NCI-H446 (cell line): ENCODE measurements at regions not wholly inside any gene's neighbourhood (a gene's known extent, or its start where the extent isn't known, plus 50 kb on each side); places are given as distances from the start of the nearest gene placed in this dataset.
"Not testable (repeated sequence)": the region's sequence is repeated elsewhere in the genome, so short reads cannot be mapped to it uniquely, and the experiment has no call there.

Source experiments
- DNase-seq, 2 experiments: peaks; one replicate each; lab custom pipeline; 2025; lab: John Stamatoyannopoulos, UW

DNA sequence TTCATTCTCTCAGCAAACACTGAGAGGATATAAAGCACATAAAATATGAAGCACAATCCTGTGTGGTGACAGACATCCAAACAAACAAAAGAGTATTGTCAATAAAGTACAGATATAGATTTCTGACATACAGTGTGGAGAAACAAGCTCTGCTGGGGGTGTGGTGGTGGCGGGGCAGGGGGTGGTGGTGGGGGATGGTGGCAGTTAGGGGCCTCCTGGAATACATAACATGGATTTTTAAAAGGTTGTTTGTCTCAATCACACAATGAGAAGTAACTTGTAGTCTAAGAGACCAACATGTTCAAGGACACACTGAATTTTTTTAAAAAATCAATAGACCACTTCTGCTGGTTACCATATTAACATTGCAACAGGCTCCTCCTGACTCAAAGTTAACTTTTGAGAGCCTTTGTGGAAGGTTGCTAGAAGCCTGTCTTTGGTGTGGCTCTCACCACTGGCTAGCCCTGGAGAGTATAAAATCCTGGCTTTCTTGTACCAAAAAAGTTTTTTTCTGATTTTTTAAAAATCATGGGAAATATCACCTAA, 1197.4 kb downstream of the SUCLG1 start:
- no peak for DNase-seq

DNA sequence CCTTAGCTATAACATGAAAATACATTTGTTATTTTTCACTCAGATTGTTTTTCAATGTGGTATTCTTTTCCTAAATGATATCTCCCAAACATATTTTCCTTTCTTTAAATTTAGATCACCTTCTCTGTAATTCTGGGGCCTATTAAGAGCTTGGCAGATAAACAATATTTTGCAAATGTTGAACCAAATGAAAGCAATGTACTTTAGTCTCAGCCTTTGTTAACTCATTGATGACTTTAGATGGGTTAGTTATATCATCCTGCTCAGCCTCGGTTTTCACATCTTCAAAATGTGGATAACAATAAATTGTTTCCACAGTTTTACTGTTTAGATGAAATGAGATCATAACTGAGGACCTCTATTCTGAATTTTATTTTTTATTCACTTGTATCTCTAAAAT, 1205.2 kb downstream of the SUCLG1 start:
- DNase-seq = no peak

DNA sequence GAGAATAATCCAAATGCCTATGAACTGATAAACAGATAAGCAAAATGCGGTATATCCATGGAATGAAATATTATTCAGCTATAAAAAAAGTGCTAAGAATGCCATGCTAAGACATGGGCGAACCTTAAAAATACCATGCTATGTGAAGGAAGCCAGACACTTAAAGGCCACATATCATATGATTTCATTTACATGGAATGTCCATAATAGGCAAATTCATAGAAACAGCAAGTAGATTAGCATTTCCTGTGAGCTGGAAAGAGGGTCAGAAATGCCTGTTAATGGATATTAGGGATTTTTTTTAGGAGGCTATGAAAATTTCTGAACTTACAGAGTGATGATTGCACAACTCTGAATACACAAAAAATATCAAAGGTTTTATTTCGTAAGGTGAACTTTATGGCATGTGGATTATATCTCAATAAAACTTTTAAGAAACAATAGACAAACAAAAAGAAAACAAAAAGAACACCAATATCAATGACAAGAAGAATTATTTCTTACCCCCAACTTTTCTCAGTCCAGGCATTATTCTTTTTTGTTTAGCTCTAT, 1207.7 kb downstream of the SUCLG1 start:
- no peak for DNase-seq

DNA sequence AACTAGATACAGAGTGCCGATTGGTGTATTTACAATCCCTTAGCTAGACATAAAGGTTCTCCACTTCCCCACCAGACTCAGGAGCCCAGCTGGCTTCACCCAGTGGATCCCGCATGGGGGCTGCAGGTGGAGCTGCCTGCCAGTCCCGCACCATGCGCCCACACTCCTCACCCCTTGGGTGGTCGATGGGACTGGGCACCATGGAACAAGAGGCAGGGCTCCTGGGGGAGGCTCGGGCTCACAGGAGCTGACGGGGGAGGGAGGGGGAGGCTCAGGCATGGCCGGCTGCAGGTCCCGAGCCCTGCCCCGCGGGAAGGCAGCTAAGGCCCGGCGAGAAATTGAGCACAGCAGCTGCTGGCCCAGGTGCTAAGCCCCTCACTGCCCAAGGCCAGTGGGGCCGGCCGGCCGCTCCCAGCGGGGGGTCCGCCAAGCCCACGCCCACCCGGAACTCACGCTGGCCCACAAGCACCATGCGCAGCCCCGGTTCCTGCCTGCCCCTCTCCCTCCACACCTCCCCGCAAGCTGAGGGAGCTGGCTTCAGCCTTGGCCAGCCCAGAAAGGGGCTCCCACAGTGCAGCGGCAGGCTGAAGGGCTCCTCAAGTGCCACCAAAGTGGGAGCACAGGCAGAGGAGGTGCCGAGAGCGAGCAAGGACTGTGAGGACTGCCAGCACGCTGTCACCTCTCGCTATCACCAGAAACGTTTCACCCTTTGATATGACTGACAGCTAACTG, 1213.1 kb downstream of the SUCLG1 start:
- DNase-seq = not testable (repeated sequence)

DNA sequence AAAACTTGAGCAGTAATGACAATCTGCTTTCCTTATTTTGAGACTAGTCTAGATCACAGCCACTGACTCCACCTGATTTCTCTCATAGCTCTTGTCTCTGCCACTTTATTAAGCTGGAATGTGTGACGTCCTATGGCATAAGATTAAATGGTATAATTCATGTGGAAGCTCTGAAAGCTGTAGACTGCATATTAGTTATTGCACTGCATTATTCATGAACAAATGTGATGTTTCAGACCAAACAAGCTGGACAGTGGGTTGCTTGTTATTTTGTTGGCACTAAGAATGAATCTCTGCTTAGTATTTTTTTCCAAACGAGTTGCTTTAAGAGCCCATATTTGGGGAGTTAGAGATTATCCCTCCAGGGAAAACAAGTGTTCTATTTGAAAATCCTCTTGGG, 1218.5 kb downstream of the SUCLG1 start:
- no peak for DNase-seq

DNA sequence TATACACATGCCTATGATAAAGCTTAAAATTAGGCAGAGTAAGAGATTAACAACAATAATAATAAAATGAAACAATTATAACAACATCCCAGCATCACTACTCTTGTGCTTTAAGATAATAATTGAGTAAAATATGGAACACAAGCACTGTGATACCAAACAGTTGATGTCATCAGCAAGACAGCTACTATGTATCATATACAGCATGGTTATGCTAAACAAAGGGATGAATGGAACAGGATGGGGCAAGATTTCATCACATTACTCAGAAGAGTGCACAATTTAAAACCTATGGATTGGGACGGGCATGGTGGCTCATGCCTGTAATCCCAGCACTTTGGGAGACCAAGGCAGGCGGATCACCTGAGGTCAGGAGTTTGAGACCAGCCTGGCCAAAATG, 1221.0 kb downstream of the SUCLG1 start:
- no peak for DNase-seq

DNA sequence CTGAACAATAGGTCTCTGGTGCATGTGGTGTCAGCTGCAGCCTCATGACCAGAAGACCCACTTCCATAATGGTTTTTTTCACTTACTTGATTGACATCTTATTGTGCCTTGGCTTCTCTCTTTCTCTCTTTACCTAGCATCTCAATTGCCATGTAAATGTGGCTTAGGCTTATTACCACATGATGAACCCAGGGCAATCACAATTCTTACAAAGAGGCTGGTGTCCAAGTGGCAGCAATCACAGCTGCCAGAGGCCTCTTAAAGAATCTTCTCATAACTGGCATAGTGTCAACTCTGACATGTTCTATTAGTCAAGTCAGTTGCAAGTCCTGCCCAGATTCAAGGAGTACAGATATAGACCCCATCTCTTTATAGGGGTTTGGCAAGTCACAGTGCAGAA, 1224.8 kb downstream of the SUCLG1 start:
- DNase-seq = peak in 1 of 2 experiments; percentile 1

DNA sequence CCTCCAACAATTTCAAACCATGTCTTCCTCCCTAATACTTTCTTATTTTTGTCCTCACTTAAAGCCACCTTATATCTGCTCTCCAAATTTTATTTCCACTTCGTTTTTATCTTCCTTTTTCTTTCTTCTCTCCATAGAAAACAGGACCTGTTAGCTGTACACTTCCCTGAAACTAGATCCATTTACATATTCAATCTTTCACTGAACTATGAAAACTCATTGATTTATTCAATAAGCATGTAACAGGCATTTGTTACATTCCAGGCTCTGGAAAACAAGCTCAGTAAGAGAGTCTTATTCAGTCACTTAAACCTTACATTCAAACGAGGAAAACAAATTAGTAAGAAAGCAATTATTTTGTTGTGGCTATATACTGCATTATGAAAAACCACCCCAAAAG, 1225.3 kb downstream of the SUCLG1 start:
- no peak for DNase-seq

DNA sequence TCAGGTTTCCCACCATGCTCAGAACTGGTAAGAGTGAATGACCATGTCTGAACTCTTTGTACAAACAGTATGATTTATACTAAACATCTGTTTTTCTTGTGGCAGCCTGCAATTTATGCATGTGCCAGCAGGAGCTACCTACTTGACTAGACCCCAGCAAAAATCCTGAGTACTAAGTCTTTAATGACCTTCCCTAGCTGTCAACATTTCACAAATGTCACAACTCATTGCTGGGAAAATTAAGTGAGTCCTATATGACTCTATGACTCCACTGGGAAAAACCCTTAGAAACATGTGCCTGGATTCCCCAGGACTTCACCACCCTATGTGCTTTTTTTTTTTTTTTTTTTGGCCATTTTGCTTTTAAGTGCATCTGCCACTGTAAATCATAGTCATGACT, 1225.8 kb downstream of the SUCLG1 start:
- DNase-seq = peak in 1 of 2 experiments; percentile 5

DNA sequence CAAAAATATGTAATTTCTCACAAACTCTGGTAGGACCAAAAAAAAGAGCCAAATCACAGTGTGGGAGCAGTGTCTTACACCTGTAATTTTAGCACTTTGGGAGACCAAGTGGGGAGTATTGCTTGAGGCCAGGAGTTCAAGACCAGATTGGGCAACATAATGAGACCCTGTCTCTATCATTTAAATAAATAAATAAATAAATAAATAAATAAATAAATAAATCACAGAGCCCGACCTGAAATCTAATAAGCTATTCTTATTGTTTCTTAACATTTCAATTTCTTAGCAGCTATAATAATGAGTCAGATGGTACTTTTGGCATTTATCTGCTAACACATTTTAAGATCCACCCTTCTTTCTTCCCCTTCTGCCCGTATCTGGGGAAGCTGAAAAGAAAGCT, 1229.6 kb downstream of the SUCLG1 start:
- no peak for DNase-seq

DNA sequence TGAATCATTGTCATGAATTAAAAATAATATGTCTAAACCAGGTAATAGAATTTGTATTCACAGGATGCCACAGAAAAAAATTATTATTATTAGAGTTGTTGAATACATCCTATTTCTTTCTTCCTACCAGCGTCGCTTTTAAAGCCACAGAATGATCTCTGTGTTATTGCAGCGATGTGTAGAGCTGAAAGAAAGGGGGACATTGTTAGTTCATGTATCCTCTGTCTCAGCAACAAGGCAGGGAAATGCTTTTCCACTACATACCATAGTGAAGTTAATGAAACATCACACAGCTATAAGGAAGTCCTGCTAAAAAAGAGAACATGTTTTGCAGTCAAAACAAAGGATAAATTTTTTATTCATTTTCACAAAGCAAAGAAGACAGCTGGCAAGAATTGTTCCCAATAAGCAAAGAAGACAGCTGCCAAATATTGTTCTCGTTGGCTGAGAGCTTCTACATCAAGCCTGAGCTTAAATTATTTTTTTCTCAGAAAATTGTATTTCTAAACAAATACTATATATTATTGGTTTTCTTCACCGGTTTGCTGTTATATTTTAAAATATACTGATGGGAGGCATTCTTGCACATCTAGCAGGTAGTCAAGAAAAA, 1234.4 kb downstream of the SUCLG1 start:
- DNase-seq = no peak

DNA sequence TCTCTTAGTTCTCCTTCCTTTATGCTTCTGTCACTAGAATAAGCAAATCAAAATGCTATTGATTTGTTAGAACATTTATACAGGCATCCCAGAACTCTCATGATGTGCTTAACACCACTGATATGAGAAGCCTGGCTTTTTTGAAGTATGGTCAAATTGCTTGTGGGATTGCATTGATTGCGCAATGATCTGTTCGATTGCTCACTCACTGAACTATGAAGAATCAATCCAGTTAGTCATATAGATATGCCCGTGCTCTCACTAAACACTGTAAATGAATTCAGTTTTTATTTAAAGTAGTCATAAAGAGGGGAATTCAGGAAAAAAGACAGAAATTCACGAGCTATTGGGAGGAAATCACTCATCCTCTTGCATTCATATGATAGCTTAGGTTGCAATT, 1237.8 kb downstream of the SUCLG1 start:
- no peak for DNase-seq

DNA sequence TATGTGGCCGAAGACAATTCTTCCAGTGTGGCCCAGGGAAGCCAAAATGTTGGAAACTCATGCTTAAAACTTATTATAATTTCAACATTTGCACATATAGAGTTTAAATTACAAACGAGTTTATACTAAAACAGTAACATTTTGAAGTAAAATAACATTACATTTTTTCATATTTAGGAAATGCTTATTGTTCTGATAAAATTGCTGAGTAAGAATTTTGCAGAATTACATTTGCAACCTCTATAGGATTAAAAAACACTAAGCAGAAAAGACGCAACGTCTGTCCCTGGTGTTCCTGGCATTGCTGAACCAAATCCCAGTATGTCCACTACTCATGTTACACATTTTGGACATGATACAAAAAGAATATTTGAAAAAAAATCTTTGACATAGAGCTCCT, 1241.2 kb downstream of the SUCLG1 start:
- no peak for DNase-seq

DNA sequence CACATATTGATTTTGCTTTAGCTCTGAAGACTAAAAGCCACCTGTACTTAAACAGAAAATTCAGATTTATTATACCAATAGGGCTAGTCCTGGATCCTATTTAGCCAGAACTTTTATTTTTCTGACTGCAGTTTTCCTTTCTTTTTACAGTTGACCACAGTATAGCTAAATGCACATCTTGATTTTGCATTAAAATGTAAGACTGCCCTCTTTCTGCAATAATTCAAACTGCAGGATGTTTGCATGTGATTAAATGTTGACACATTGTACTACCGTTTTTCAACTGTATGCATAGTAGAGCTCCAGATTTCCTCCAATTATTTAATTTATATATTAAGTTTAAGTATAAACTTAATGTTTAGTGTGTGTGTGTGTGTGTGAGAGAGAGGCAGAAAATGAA, 1262.9 kb downstream of the SUCLG1 start:
- DNase-seq = peak in 1 of 2 experiments; percentile 38

DNA sequence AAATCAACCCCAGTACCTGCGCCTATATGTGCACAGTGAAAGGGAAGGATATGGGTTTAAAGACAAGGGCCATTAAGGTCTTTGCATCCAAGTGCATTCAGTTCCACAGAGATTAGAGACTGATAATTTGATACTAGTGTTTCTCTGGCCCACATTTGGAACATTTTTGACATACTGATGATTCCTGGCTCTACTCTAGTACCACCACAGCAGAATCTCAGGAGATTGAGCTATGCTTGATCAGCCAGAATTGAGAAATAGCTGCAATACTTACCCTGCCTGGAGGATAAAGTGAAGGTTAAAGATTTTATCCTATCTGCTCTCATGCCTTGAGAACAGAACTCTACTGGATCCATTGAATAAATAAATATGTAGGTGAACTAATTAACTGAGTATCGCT, 1267.8 kb downstream of the SUCLG1 start:
- no peak for DNase-seq

DNA sequence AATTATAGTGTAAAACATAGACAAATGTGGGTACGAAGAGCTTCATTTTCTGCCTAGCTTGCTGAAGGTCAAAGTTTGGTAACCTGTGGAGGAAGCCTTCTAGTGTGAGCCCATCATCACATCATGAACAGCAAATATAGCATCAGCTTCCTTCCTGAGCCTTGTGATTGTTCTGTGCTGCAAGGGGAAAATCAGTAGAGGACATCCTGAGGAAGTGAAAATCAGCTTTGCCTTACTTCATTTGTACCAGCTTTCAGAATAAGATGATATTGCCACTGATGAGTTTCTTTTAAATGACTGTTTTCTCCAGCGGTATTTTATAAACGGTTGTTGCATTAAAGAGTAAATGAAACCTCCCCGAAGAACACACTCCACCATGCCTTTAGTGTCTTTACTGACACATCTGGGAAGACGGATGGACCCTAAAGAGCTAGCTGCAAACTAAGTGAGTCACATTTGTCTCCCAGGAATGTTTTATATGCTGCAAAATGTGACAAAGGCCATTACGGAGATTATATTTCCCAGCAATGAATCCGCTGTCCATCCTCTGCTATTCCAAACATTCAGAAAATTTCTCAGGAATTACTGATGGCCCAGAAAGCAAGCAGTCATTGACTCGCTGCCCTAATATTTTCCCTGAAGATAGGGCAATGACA, 1272.8 kb downstream of the SUCLG1 start:
- no peak for DNase-seq

DNA sequence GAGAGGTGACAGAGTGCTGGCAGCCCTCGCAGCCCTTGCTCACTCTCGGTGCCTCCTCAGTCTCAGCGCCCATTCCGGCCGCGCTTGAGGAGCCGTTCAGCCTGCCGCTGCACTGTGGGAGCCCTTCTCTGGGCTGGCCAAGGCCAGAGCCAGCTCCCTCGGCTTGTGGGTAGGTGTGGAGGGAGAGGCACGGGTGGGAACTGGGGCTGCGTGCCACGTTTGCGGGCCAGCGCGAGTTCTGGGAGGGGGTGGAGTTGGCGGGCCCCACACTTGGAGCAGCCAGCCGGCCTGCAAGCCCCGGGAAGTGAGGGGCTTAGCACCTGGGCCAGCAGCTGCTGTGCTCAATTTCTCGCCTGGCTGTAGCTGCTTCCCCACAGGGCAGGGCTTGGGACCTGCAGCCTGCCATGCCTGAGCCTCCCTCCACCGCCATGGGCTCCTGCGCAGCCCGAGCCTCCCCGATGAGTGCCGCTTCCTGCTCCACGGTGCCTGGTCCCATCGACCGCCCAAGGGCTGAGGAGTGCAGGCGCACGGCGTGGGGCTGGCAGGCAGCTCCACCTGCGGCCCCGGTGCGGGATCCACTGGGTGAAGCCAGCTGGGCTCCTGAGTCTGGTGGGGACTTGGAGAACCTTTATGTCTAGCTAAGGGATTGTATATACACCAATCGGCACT, 1278.1 kb downstream of the SUCLG1 start:
- DNase-seq = not testable (repeated sequence)

DNA sequence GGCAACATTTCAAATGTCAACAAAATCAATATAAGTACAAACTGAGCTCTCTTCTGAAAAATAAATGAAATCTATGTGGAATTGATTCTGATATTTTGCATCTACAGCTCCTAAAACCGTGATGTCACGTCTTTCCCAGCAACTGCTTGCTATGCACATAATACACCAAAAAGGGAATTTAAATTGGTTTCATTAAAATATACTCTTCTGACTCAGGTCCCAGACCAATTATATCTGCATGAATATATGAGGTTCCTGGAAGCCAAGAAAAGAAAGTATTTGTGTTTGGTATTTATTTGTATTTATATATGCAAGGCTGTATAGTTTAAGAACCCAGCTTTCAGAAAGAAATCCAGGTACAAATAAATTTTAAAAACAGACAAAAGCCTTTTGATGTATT, 1282.5 kb downstream of the SUCLG1 start:
- DNase-seq = no peak

DNA sequence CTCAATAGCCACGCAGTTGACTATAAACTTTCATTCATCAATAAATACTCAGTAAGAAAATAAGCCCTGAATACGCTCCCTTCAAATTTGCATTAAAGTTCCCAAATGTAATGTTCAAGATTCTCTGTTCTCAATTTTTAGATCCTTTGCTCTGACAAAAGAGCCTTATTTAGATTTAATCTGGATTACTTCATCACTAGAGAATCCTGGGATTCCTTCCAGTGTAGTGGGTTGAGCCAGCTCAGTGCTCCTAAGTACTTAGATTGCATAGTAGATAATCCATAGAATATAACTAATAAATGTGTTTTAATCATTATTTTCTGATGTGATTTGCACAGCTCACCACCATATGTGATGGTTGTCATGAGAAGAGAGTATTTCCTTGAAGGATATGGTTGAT, 1286.2 kb downstream of the SUCLG1 start:
- DNase-seq = no peak

DNA sequence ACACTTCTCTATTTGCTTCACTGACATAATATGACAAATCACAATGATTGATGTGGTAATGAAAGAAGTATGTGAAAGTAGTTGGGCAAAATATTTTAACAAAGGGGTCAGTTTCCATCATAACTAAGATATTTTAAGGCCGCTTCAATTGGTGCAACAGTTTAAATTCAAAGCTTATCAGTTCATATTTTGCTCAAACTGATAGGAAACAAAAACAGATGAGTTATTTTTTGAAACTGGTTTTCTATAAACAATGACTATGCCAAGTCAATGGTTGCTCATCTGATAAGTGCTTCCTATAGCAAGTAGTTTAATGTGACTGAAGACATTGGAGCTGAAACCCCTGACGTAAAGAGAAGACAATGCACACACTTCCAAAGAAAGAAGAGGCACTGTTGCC, 1290.7 kb downstream of the SUCLG1 start:
- no peak for DNase-seq

DNA sequence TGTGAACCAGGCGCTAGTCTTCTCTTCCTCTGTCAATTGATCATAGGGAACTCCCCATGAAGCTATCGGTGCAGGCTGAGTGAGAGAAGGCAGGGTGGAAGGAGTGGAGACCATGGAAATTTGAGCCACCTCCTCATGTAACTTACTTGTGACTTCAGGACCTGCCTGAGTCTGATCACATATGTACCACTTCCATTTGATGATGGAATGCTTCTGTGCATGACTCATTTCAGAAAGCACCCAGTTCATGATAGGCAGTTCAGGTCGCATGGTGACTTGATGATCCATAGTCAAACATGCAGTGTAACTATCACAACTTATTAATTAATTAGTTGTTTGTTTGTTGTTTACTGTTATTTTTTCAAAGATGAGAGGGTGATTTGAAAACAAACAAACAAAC, 1296.7 kb downstream of the SUCLG1 start:
- no peak for DNase-seq

DNA sequence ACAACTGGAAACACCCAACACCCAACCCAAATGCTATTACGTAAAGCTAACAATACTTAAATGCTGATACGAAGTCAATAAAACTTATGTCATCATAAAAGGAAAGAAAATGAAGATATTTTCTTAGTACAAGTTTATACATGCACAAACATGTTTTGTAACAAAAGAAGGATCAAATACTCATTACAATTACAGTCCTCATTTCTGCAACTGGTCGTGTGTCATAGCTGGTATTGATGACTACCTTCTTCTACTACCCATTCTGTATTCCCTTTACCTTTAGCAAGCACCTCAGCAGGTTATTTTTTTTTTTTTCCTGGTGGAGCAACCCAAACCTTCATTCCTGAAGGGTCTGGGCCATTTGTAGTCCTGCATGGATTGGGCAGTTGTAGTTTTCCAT, 1298.5 kb downstream of the SUCLG1 start:
- no peak for DNase-seq
